Daoy (cell line): ENCODE measurements at regions not wholly inside any gene's neighbourhood (a gene's known extent, or its start where the extent isn't known, plus 50 kb on each side); places are given as distances from the start of the nearest gene placed in this dataset.

Experiments
- DNase-seq: peaks from one replicate; pipeline ENCODE4 v3.0.0-alpha.2; 2015; ENCODE audit warnings: low read depth

DNA sequence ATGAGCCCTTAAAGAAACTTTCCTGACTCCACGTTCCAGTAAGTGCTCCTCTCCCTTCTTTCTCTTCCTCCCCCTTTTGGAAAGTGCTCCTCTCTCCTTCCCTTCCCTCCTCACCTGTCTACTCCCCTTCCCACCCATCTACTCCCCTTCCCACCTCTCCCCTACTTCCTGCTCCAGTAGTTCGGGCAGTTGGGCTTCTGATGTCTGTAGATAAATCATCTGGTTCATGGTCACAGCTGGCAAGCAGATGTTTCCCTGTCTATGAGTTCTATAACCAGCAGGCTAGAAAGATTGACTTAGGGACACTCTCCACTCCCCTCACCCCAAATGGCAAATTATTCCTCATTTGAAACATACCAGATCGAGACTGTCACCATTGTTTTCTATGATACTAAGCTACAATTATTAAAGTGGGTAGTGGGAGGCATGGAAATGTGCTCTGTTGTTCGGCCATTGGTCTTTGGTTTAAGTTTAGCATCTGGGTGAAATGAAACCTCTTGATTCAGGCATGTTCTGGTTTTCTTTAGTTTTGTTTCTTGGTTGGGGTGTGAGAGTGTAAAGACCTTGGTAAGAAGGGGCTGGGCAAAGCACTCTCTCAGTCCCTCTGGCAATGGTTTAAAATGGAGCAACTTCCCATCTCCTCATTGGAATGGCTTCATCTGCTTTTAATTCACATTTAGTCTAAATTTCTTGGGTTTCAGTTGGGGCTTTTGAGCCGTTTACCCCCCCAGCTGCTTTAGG is 413.2 kb upstream of the SPRED2 start:
- DNase-seq = no peak

DNA sequence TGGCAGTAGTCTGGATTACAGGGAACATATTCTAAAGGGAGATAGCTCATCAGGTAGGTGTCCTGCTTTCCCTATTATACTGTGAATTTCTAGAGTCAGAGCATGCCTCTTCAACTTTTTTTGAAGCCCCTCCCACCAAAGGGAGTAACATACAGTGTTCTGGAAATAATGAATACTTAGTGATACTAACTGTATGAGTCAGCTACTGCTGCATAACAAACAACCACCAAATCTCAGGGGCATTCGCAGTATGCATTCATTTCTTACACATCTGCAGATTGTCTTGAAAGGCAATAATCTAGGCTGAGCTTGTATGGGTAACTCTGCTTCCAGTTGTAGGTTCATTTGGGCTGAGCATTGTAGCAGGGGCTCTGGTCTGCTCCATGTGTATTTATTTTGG is 409.7 kb upstream of the SPRED2 start:
- no peak for DNase-seq

DNA sequence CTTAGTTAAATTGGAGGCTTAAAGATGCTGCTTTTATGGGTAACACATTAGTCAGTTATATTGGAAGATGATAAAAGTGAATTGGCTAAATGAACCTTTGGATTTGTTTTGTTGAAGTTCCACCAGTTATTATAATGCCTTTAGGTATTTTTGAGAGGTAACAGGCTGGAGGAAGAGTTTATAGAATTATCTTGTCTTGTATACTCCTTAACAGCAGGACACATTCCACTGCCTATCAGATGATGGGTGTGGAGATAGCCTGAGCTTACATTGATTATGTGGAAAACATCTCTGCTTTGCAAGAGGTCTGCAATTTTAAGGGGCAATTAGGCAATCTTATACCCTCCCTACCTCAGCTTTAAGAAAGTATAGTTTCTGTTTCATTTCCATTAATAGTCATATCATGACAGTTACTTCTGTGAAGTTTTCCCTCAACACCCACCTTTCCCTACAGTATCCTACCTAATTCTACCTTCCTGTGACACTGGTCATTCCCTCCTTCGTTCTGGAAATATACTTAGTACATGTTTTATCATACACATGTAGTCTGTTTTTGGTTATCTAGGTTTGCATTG is 403.7 kb upstream of the SPRED2 start:
- no peak for DNase-seq

DNA sequence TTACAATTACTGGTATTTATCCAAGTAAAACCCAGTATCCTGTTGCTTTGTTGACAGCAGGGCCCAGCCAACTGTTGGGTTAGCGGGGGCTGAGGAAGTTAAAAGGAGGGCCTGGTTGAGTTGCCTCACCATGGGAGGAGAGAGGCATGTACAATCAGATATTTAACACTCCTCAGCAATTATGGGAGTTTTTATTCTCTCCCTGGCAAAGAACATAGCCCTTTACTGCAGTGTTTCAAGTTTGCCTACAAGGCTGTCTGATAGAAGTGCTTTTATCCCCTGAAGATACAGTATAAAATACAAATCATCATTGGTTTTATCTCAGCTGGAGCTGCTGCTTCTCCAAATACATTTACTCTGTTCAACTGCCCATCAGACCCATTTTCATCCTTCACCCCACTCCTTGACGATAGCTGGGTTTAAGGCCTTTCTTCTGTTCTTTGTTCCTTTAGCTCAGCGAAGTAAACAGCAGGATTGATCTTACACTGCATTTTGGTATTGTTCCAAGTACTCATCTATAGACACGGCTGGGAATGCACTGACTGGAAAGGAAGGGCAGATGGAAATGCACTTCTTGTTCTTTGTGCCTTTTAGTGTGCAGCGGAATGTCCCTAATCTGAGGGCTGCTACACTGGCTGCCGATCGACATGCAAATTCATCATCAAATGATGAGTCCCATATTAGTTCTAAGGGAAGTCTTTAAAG is 402.5 kb upstream of the SPRED2 start:
- no peak for DNase-seq

DNA sequence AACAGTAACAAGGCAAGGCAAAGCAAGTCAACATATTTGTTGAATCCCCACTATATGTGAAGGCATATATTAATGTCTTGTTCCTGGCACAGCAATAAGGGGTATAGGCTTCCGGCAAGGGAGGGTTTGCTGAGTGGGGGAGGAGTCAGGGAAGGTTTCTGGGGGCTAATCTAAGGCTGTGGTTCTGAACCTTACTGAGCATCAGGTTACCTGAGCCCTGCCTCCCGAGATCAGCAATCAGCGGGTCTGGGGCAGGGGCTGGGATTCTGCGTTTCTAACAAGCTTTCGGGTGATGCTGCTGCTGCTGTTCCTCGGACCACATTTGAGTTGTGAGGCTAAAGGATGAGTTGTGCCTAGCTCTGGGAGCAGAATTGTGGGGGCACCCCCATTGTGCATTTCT is 401.7 kb upstream of the SPRED2 start:
- DNase-seq = no peak

DNA sequence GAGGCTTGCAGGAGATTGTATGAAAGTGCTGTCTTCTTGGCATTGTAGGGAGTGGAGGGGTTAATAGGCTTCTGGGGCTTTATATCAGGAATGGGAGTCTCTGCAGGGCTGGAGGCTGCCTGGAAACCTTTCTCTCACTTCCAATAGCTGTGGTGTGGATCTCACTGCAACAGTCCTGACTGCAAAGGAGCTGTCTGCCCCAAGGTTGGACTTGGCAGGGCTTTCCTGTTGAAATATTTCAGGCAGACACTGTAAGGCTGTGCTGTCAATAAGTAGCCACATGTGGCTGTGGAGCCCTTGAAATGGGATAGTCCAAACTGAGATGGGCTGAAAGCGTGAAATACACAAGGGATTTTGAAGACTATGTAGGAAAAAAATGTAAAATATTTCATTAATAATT is 399.1 kb upstream of the SPRED2 start:
- no peak for DNase-seq

DNA sequence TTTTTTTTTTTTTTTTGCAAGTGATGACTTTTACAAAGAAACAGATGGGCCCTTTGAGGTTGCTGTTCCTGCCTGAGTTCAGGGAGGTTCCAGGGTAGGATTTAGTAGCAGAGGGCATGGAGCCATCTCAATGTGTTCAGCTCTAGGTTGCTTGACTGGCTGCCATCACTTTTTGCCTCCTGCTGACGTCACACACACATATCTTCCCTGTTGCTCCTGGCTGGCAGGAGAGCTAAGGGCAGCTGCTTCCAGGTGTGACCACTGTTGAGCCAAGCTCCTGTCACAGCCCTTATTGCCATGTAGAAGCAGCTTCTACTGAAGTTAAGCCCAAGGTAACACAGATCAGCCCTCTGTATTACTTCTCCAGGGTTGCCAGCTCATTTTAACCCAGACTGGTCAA is 394.2 kb upstream of the SPRED2 start:
- no peak for DNase-seq

DNA sequence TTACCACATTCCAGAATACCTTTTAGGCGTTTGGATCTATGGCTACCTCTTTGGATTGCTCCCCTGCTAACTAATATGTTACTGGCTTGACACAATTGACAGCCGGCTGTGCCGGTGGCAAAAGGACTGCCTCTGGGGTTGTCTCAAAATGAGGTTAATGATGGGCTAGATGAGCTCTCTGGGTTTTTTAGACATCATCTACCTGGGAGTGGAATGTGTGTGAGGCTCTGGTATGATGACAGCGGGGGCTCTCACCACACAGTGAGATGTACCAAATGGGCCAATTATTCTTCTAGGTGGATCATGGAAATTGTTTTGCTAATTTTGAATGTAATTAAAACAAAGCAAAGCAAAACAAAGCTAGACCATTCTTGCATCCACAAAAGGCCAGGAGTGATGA is 391.1 kb upstream of the SPRED2 start:
- DNase-seq = no peak

DNA sequence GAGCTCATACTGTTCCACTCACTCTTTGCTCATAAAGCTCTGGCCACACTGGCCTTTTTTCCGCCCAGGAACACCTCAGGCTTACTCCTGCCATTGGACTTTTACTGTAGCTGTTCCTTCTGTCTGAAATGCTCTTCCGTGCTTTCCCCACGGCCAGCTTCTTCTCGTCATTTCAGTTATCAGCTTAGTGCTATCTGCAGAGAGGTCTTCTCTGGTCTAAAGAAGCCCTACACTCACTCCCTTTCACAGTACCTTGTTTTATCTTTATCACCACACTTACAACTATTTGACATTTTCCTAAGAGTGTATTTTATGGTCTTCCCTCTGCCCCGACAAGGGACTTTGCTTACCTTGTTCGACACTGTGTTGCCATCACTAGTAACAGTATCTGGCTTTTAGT is 388.1 kb upstream of the SPRED2 start:
- no peak for DNase-seq

DNA sequence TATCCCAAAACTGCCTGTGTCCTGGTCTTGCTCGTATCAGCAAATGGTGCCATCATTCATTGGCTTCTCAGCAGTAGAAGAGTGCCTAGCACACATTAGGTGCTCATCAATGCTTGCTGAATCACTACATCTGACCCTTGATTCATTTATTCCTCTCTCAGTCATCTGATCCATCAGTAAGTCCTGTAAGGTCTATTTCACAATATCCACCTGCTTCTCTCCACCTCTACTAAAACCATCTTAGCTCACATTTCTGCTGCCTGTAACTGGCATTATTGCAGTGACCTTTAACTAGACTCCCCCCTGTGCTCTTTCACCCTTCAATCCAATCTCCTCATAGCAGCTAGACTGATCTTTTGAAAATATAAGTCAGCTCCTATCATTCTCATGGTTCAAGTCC is 387.6 kb upstream of the SPRED2 start:
- no peak for DNase-seq

DNA sequence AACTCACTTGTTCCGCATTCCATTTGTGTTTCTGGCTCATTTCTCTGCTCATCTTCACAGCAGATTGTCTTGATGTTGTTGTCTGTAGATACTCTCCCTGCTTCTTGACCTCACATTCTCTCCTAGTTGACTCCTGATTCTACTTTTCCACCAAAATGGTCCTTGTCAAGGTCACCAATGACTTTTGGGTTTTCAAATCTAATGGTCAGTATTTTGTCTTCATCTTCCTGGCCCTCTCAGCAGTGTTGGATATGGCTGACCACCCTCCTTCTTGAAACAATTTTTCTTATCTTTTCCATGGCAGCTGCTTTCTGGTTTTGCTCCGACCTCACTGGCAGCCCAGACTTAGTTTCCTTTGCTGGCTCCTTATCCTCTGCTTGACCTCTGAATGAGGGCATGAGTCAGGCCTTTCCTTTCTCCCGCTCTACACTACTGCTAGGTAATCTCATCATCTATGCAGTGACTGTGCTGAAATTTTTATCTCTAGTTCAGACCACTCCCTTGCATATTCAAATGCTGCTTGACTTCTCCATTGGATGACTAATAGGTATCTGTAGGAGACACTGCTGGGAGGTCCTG is 386.6 kb upstream of the SPRED2 start:
- DNase-seq = peak; percentile 38

DNA sequence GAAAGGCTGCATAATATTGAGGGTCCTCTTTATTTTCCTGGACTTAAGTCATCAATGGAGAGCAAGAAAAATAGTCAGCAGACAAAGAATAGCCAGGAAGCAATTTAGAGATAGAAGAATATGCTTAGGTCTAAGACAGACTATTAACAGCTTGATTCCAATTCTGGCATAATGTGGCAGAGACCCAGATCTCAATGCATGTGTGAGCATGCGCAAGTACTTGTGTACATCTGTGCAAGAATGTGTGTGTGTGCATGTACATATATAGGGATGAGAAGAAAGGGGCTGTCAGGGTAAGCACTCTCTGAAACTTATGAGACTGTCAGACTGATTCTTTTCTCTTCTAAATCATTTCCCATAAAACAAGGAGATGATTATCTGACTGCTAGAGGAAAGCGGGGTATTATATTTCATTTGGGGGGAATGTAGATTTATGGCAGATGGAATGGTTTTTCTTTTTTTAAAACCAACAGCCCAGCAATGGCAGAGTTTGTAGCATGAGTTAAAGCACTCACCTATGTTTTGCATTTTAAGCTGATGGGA is 381.3 kb upstream of the SPRED2 start:
- no peak for DNase-seq

DNA sequence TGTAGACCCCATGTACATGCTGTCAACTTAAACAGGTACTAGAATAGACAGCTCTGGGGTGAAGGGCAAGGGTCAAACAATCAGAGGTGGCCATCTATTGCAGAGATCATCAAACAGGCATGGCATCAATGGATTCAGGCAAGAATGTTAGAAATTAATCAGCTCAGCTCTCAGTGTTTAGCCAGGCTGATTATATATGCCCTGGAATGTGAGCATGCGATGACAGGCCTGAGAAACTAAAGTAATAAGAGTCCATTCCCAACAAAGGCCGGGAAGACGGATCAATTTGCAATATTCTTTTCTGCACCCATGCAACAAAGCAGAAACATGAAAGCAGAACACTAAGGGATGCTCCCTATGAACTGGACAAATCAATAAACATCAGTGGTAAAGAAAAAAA is 380.5 kb upstream of the SPRED2 start:
- no peak for DNase-seq

DNA sequence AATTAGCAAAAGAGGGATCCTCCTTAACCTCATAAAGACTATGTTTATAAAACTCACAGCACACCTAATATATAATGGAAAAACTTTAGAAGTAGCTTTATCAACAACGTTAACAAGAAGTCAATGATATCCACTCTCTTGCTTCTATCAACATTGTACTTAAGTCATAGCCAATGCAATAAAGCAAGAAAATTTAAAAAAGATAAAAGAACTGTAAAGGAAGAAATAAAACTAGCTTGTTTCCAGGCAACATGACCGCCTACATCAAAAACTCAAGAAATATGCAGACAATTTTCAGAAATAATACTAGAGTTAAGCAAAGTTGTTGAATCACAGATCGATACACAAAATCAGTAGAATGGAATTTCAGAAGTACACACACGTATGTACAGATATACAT is 375.5 kb upstream of the SPRED2 start:
- no peak for DNase-seq

DNA sequence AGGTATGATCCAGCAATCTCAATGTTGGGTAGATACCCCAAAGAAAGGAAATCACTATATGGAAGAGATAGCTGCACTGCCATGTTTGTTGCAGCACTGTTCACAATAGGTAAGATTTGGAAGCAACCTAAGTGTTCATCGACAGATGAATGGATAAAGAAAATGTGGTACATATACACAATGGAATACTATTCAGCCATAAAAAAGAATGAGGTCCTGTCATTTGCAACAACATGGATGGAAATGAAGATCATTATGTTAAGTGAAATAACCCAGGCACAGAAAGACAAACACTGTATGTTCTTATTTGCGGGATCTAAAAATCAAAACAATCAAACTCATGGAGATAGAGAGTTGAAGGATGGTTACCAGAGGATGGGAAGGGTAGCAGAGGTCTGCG is 372.4 kb upstream of the SPRED2 start:
- no peak for DNase-seq

DNA sequence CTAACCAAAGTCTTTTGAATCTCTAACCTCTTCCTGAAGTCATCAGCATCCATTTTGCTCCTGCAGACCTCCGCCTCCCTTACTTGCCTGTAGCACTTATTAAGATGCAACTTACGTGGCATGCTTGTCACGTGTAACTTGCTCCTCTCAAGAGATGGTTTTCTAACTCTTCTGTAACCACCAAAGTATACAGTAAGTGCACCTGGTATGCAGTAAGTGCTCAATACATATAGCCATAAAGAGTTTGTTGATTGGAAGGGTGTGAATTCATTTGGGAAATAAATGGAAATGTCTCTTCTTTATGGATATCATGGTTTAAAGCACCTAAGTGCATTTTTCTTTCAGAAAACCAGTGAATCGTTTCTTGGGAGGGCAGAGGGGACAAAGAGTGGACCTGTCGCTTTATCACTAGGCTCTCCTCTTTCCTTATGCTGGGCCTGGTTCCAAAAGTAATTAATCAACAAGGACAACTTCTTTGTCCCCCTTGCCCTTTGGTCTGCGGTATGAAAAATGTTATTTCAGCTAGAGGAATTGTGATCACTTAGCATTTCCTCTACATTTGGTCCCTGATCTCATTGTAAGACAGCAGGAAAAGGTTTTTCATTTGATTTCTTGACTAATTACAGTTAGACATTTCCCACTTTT is 370.0 kb upstream of the SPRED2 start:
- no peak for DNase-seq

DNA sequence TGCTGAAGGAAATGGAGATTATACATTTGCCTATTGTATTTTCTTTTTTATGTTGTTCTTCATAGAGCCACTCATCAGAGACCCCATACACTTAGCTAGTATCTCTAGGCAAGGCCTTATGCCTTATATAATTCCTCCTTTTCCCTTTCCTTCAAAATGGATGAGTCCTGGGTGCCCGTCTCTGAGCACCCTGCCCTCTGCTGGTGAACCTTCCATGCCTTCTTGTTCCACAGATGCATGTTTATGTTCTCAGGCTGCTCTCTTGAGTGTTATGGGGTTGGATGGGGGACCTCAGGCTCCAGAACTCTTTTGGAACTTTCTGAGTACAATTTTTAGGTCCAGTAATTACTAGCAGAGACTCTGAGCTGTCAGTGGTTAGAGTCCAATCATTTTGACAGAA is 368.6 kb upstream of the SPRED2 start:
- DNase-seq = peak; percentile 32

DNA sequence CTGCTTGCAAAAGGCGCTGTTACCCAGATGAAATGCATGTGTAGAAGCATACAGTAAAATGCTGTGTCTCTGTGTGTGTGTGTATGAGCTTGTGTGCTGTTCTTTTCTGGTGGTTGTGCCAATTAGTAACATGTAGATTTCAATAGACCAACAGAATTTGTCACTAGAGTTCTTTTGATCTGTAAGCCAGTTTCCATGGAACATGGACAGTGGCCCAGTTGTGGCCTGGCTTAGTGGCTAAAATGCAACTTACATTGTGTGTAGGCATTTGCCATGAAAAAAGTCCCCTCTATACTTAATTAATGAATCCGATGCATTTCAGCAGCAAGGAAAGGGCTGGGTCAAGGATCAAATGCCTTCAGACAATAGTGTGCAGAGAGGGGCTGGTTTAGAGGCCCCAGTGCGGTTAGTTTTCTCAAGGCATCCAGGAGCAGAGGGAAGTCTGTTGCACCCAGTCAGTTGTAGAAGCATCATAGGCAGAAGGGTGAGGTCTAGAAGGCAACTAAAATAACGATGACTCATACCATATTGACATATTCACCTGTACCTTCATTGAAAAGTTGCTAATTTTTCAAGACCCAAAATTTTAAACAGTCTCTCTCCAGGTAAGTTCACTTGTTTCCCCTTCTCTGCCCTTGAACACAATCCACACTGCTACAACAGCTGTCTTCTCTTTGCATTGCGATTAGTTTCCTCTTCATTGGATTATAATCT is 366.9 kb upstream of the SPRED2 start:
- no peak for DNase-seq

DNA sequence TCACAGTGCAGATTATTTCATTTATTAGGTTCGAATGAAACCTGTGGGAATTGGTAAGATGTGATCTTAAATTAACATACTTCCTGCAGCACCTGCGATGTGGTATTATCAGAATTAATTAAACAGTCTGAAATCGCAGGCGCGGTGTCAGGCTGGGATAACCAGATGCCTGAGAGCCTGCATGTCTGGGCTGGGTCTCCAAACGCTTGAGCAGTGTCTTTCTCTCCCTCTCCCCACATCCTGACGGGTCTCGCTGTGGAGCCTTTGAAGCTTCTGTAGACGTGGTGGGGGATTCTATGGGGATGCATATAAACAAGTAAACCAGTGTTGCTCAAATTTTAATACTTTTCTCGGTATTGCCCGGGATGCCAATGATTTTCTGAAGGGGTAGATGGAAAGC is 366.2 kb upstream of the SPRED2 start:
- DNase-seq = no peak

DNA sequence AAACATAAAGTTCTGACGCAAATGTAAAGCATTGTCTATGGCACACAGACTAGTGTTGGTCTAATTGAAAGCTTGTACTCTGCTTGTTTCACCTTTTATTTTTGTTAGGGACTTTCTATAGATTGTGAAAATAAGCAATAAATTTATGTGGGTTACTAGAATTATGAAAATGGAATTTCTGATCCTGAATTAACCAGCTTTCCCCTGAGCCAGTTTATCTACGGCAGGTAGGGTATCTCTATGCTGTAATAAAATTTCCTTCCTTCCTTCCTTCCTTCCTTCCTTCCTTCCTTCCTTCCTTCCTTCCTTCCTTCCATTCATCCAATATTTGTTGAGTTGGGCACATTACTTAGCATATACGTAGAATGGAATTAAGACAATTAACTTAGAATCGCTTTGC is 362.6 kb upstream of the SPRED2 start:
- no peak for DNase-seq

DNA sequence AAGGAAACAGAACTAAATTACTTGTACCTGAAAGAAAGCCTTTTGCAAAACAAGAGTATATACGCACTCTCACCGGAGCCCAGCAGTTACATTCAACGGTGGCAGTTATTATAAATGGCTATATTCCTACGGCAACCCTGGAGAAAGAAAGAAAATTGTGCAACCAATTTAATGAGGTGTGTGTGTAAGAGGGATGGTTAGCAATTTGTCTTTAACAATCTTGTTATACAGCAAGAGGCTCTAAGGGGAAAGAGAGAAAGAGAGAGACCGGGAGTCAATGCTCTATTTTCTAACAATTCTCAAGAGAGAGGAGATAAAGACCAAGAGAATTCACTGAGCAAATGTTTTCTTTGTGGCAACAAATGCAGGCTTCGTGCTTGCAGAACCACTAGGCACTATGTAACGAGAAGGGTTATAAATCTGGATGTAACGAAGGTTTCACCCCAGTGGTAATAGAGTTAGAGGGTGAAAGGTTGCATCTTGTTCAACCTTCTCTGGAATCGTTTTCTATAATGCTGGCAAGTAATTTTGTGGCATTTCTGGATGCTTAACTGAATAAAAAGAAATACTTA is 359.1 kb upstream of the SPRED2 start:
- no peak for DNase-seq

DNA sequence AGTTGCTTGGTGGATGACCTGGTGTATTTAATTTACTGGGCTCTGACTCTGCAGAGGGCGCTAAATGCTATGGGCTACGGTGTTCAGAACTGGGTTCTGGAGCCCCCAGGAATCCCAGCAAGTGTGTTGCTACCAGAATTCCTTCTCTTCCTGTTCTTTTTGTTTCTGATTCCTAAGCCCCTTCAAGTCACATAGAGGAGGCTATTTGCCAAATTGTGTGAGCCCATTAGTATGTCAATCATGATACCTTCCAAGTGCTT is 358.2 kb upstream of the SPRED2 start:
- DNase-seq = no peak
